SKM-1 treated with dmso at 0.1 percent for 144 hours (cell line): ENCODE measurements at regions not wholly inside any gene's neighbourhood (a gene's known extent, or its start where the extent isn't known, plus 50 kb on each side); places are given as distances from the start of the nearest gene placed in this dataset.
"Not testable (repeated sequence)": the region's sequence is repeated elsewhere in the genome, so short reads cannot be mapped to it uniquely, and the experiment has no call there.

Experiments
- DNase-seq: peaks from one replicate; lab custom pipeline; 2025; ENCODE audit not compliant: unreplicated experiment; lab: John Stamatoyannopoulos, UW

GRCh38 chr3:86887876-86888275, 103.1 kb downstream of the VGLL3 start:
- DNase-seq = no peak

- no peak for DNase-seq
Observed at GRCh38 chr3:86880066-86880465, 110.9 kb downstream of the VGLL3 start.

- not testable (repeated sequence) for DNase-seq
Observed at GRCh38 chr3:86876504-86877181, 114.3 kb downstream of the VGLL3 start.

GRCh38 chr3:86874790-86875189, 116.2 kb downstream of the VGLL3 start:
- DNase-seq = not testable (repeated sequence)

- no peak for DNase-seq
Observed at GRCh38 chr3:86869566-86869965, 121.4 kb downstream of the VGLL3 start.

GRCh38 chr3:86867982-86868381, 123.0 kb downstream of the VGLL3 start:
- DNase-seq = no peak

- no peak for DNase-seq
Observed at GRCh38 chr3:86865506-86865905, 125.4 kb downstream of the VGLL3 start.

GRCh38 chr3:86856711-86857110, 134.2 kb downstream of the VGLL3 start:
- no peak for DNase-seq

- no peak for DNase-seq
Observed at GRCh38 chr3:86849991-86850390, 141.0 kb downstream of the VGLL3 start.

- DNase-seq = no peak
Observed at GRCh38 chr3:86845726-86846125, 145.2 kb downstream of the VGLL3 start.

GRCh38 chr3:86838927-86839326, 152.0 kb downstream of the VGLL3 start:
- DNase-seq = no peak

- no peak for DNase-seq
Observed at GRCh38 chr3:86837871-86838270, 153.1 kb downstream of the VGLL3 start.

- DNase-seq = no peak
Observed at GRCh38 chr3:86830566-86830965, 160.4 kb downstream of the VGLL3 start.

GRCh38 chr3:86828751-86829150, 162.2 kb downstream of the VGLL3 start:
- no peak for DNase-seq

GRCh38 chr3:86827582-86827981, 163.4 kb downstream of the VGLL3 start:
- DNase-seq = not testable (repeated sequence)

- DNase-seq = no peak
Observed at GRCh38 chr3:86826292-86826691, 164.7 kb downstream of the VGLL3 start.

- DNase-seq = no peak
Observed at GRCh38 chr3:86815880-86816279, 175.1 kb downstream of the VGLL3 start.

GRCh38 chr3:86814918-86815655, 175.9 kb downstream of the VGLL3 start:
- DNase-seq = no peak

- DNase-seq = no peak
Observed at GRCh38 chr3:86814321-86814720, 176.6 kb downstream of the VGLL3 start.

- no peak for DNase-seq
Observed at GRCh38 chr3:86801921-86802320, 189.0 kb downstream of the VGLL3 start.

- no peak for DNase-seq
Observed at GRCh38 chr3:86801066-86801465, 189.9 kb downstream of the VGLL3 start.

GRCh38 chr3:86800116-86800515, 190.8 kb downstream of the VGLL3 start:
- DNase-seq = no peak

- DNase-seq = no peak
Observed at GRCh38 chr3:86797946-86798345, 193.0 kb downstream of the VGLL3 start.
